ENCODE measurements at regions not wholly inside any gene's neighbourhood (a gene's known extent, or its start where the extent isn't known, plus 50 kb on each side); places are given as distances from the start of the nearest gene placed in this dataset.
"Not testable (repeated sequence)": the region's sequence is repeated elsewhere in the genome, so short reads cannot be mapped to it uniquely, and the experiment has no call there.

GRCh38 chrX:26613956-26614355, 398.0 kb downstream of the MAGEB5 start:
- FAIRE-seq, result no peak

GRCh38 chrX:26606971-26607370, 391.0 kb downstream of the MAGEB5 start:
- no peak for FAIRE-seq
- DNase-seq (ENCODE audit: low spot score), result no peak

More at GRCh38 chrX:26613956-26614355, 398.0 kb downstream of the MAGEB5 start:
- no peak for DNase-seq (ENCODE audit: low spot score)

DNA sequence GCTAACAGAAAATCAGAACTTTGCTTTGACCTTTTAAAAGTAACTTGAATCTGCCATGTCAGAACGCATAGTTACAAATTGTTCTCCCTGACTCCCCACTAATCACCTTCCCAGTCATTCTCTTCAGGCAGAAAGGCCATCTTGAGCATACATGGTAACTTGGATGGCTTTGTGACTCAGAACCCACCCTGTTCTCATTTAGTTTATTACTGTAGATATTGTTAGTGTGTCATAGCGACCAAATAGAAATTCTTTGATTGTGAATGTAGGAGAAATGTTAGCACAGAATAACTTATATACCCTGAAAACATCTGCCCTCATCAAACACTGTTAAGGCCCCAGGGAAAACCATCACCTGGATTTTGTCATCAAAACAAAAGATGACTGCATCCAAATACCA, 382.0 kb downstream of the MAGEB5 start:
- no peak for FAIRE-seq
- no peak for DNase-seq (ENCODE audit: low spot score)

DNA sequence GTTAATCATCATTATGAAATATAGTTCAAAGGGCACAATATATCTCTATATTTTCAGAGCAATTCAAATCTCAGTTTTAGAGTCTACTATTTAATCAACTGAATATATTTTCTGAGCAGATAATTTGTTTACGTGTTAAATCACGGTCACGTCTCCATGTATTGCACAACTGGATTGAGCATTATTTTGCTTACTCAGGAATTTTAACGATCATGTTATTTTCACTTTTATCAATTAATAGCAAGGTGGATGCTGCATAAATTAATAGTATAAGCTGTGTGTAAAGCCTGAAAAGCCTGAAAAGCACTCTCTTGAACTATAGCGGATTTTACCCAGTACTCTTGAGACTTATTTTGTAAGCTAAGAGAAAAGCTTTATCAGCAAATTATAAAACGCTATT, 374.9 kb downstream of the MAGEB5 start:
- DNase-seq (ENCODE audit: low spot score) (no peak), FAIRE-seq (no peak)

- FAIRE-seq, result no peak
- no peak for DNase-seq (ENCODE audit: low spot score)
These were observed 370.6 kb downstream of the MAGEB5 start for GRCh38 chrX:26586570-26586969.

DNA sequence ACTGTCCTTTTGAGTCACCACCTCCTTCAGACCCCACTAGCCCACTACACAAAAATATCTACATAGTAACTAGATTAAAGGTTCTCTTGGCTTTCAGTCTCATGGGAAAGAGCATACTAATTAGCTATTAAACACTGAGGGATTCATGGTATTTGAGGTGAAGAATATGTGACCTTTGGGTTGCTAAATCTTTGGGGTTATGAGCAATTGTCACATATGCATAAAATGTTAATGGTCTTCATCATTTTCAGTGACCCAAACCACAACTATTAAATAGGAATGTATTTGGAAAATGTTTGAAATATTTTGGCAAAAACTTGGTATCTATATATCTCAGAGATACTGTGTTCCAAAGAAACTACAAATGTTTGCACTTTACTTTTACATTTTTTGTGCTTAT, 365.1 kb downstream of the MAGEB5 start:
- FAIRE-seq, result no peak
- DNase-seq (ENCODE audit: low spot score), result no peak

DNA sequence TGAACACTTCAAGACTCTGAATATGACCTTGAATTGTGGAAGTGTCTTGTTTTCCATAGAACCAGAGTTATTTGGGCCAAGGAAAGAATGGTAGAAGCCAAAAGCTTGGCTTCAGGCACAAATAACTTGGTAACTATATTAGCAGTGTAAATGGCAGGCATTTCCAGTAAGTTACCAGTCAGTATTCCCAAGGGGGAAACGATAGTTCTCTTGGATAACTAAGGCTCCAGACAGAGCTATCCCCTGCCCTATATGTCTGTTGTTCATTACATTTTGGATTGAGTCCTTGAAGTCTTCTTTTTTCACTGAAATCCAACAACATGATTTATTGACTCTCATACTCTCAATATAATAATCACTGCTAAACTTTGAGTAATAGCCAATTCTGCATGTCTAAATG, 364.1 kb downstream of the MAGEB5 start:
- DNase-seq (ENCODE audit: low spot score) (no peak), FAIRE-seq (no peak)

GRCh38 chrX:26574234-26574633, 358.3 kb downstream of the MAGEB5 start:
- FAIRE-seq, result no peak
- no peak for DNase-seq (ENCODE audit: low spot score)

DNA sequence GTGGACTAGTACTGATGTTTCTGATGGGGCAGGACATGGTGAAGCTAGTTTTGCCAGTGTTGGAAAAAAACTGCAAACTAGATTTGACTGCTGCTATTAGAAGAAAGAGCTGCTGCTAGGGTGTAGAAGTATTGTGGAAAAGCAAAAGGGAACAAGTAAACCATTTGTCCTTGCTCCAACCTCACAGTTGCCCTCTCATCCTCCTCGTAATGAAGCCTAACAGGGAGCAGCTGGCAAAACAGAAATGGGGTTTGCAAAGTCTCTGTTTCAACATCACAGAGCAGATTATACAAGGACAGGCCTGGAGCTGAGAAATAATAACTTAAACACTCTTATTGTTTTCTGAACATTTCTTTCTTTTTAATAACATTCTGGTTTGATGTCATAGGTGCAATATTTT, 346.2 kb downstream of the MAGEB5 start:
- FAIRE-seq (no peak), DNase-seq (ENCODE audit: low spot score) (no peak)

GRCh38 chrX:26559855-26560254, 343.9 kb downstream of the MAGEB5 start:
- DNase-seq (ENCODE audit: low spot score) (no peak), FAIRE-seq (no peak)

DNA sequence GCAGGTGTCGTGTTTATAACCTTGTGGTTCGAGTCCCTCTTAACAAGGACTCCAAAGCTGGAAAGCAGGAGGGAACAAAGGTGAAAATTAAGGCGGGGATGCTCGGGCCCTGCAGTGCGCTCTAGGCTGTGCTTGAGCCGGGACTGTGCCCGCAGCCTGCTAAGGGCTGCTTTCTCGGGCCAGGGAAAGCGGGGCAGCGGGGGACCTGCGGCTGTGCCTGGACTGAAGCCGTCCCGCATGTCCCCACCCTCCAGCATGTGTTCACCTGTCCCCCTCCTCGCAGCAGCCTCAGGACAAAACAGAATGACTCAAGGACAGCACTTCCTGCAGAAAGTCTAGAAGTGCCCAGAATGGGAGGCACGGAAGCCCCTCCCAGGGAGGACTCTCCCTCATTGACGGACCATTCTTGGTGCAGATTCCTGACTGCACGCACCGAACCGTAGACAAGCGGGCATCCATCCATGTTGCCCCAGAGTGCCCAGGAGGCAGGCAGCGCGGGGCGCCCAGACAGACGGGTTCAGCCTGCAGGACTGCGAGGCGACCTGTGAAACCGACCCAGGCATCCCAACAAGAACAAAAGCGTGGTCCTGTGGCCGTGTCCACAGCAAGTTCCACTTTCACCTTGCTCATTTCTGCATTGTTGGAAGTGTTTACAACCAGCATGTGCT, 342.9 kb downstream of the MAGEB5 start:
- DNase-seq (ENCODE audit: low spot score) (no peak), FAIRE-seq (no peak)

- no peak for FAIRE-seq
- DNase-seq (ENCODE audit: low spot score), result no peak
These were observed 341.8 kb downstream of the MAGEB5 start for GRCh38 chrX:26557691-26558321.

GRCh38 chrX:26525768-26526167, 309.8 kb downstream of the MAGEB5 start:
- not testable (repeated sequence) for DNase-seq (ENCODE audit: low spot score); FAIRE-seq

DNA sequence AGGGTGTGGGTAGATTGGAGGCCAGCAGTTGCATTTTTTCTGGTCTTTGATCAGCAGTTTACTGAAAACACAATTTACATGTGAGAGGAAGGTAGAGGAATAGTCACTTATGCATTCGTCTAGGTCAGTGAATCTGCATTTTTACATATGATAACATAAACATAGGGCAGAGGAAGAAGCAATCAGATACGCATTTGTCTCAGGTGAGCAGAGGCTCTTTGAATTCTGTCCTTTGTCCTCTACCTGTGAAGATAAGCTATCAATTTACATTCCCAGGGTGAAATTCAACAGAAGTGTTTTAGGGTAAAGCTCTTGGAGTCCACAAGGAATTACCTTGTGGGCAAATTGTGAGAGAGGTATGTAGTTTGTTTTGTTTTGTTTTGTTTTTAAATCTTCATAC, 306.5 kb downstream of the MAGEB5 start:
- DNase-seq (ENCODE audit: low spot score), result no peak
- FAIRE-seq, result no peak

GRCh38 chrX:26511589-26512363, 295.8 kb downstream of the MAGEB5 start:
- FAIRE-seq, result no peak

DNA sequence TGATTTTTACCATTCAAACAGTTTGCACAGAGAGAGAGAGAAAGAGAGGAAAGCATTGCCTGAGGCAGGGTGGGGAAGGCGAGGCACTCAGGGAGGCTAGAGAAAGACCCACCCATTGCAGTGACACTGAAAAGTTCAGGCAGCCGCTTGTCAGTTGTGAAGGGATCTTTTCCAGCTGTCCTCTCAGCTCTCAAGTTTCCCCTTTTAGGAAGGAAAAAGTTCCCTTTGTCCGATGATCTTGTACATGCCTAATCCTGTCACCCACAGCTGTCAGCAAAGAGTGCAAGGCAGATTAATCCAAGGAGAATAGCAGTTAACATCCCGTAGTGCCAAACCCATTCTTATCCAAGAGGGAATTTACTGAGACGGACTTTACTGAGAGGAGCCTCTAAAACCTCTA, 255.0 kb downstream of the MAGEB5 start:
- FAIRE-seq (no peak), DNase-seq (ENCODE audit: low spot score) (no peak)

More at GRCh38 chrX:26511589-26512363, 295.8 kb downstream of the MAGEB5 start:
- DNase-seq (ENCODE audit: low spot score), result no peak

DNA sequence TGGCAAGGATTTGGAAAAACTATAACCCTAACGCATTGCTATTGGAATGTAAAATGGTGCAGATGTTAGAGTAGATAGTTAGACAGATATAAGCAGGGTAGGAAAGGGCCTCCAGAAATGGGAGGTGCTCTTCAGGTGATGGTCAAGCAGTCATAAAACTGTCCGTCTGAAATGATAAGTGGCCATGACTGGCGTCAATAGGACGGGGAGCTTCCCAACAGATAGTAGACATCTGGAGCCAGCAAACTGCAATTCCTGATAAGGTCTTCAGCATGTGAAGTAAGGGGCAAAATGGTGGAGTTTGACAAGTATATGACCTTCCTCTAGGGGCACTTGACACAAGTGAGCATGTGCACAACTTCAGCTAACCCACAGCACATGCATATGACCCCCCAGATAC, 250.4 kb downstream of the MAGEB5 start:
- DNase-seq (ENCODE audit: low spot score) (no peak), FAIRE-seq (no peak)

- DNase-seq (ENCODE audit: low spot score), result no peak
- no peak for FAIRE-seq
These were observed 229.3 kb downstream of the MAGEB5 start for GRCh38 chrX:26445288-26445687.

- not testable (repeated sequence) for DNase-seq (ENCODE audit: low spot score); FAIRE-seq
These were observed 228.4 kb downstream of the MAGEB5 start for GRCh38 chrX:26444417-26444816.

- no peak for FAIRE-seq
- no peak for DNase-seq (ENCODE audit: low spot score)
These were observed 226.4 kb downstream of the MAGEB5 start for GRCh38 chrX:26442340-26442739.

DNA sequence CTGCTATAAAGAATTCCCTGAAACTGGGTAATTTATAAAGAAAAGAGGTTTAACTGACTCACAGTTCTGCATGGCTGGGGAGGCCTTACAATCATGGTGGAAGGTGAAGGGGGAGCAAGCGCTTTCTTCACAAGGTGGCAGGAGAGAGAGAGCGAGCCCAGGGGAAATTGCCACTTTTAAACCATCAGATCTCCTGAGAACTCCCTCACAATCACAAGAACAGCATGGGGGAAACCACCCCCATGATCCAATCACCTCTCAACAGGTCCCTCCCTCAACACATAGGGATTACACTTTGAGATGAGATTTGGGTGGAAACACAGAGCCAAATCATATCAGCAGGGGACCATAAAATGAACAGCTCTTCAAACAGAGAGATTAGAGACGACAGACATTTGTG, 198.6 kb downstream of the MAGEB5 start:
- DNase-seq (ENCODE audit: low spot score), result no peak
- FAIRE-seq, result no peak

DNA sequence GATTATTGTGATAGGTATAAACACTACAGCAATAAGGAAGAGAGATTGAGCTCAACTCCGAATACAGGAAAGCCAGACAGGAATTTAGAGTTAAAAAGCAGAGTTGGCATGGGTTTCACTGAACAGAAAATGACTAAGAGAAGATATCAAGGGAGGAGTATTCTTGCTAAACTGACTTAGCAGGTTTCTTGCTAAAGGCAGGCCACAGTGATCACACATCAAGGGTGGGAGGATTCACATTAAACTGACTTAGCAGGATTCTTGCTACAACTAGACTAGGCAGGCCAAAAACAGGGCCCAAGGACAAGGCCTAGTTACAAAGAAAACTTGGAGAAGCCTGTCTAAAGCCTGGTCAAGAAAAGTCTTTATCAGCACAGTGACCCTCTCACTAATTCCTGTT, 195.1 kb downstream of the MAGEB5 start:
- FAIRE-seq (no peak), DNase-seq (ENCODE audit: low spot score) (no peak)
